NB4 (cell line): ENCODE measurements at regions not wholly inside any gene's neighbourhood (a gene's known extent, or its start where the extent isn't known, plus 50 kb on each side); places are given as distances from the start of the nearest gene placed in this dataset.

Experiments
- CTCF ChIP-seq: IDR thresholded peaks from one replicate; pipeline ENCODE4 v1.5.1; 2012; ENCODE audit warnings: low read depth, low read length
- MAX ChIP-seq: IDR thresholded peaks from 2 replicates; pipeline ENCODE4 v1.6.1; 2011; ENCODE audit warnings: low read depth, low read length
- POLR2A ChIP-seq: IDR thresholded peaks from 2 replicates; pipeline ENCODE4 v1.6.1; 2011; ENCODE audit warnings: mild to moderate bottlenecking; ENCODE audit not compliant: insufficient read length; ENCODE audit errors: extremely low read depth

- TF ChIP-seq CTCF = no peak
- no peak for TF ChIP-seq POLR2A
- TF ChIP-seq MAX = no peak
Observed at GRCh38 chr5:105146867-105147266, 1584.3 kb upstream of the NUDT12 start.
